ENCODE measurements at regions not wholly inside any gene's neighbourhood (a gene's known extent, or its start where the extent isn't known, plus 50 kb on each side); places are given as distances from the start of the nearest gene placed in this dataset.

DNA sequence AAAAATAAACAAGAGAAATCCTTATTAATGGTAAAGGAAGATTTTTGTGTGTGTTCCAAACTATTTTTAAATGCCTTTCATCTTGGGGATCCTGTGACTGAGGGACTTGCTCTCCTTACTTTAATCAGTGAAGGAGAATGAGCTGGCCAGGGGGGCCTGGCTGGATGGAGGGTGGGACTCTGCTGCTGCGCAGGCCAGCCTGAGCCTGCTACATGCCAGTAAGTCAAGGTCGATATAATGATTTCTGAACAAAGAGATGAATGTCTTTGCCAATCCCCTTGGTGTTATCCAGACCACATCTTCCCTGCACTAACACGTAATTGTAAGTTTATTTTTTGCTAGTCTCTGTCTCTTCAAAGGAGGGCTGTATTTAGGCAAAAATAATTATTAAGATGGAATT lies 1679.2 kb upstream of the TENM3 start:
- no peak for DNase-seq

DNA sequence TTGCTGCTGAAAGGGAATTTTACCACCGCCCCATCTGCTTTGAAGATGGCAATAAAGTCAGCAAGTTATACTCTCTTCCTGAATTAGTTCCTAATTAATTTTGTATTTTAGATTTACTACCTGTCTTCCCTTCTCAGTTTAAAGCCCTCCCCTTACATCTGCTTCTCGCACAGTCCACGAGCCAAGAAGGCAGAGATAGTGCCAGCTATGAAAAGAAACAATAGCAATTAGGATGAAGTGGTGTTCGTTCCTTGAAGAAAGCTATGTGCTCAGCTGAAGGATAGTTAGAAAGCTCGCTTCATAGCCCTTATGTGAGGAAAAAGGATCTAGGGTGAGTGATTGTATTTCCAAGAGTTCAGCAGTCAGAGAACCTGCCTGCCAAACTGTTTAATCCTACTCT lies 1678.8 kb upstream of the TENM3 start:
- no peak for DNase-seq

DNA sequence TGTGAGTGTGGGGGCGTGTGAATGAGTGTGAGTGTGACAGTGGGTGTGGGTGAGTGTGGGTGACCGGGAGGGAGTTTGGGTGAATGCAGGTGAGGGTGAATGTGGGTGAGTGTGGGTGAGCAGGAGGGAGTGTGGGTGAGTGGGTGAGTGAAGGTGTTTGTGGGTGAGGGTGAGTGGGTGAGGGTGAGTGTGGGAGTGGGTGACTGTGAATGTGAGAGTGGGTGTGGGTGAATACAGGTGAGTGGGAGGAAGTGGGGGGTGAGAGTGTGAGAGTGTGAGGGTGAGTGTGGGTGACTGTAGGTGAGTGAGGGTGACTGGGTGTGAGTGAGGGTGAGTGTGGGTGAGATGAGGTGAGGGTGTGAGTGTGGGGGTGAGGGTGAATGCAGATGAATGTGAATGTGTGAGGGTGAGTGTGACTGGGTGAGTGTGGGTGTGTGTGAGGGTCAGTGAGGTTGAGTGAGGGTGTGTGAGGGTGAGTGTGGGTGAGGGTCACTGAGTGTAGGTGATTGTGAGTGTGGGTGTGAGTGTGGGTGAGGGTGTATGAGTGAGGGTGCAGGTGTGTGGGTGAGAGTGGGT lies 1677.3 kb upstream of the TENM3 start:
- DNase-seq, result no peak

DNA sequence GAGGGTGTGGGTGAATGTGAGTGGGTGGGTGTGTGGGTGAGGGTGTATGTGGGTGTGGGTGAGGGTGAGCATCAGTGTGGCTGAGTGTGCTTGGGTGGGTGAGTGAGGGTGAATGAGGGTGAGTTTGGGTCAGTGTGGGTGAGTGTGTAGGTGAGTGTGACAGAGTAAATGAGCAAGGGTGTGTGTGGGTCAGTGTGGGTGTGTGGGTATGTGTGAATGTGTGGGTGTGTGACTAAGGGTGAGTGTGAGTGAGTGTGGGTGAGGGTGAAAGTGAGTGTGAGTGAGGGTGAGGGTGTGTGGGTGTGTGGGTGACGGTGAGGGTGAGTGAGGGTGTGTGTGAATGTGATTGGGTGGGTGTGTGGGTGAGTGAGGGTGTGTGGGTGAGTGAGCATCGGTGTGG lies 1676.7 kb upstream of the TENM3 start:
- DNase-seq, result no peak

DNA sequence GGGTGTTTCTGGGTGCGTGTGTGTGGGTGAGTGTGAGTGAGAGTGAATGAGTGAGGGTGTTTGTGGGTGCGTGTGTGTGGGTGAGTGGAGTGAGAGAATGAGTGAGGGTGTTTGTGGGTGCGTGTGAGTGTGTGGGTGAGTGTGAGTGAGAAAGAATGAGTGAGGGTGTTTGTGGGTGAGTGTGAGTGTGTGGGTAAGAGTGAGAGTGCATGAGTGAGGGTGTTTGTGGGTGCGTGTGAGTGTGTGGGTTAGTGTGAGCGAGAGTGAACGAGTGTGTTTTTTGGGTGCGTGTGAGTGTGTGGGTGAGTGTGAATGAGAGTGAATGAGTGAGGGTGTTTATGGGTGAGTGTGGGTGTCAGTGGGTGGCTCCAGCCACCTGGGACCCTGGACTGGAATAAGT lies 1676.1 kb upstream of the TENM3 start:
- DNase-seq, result no peak

DNA sequence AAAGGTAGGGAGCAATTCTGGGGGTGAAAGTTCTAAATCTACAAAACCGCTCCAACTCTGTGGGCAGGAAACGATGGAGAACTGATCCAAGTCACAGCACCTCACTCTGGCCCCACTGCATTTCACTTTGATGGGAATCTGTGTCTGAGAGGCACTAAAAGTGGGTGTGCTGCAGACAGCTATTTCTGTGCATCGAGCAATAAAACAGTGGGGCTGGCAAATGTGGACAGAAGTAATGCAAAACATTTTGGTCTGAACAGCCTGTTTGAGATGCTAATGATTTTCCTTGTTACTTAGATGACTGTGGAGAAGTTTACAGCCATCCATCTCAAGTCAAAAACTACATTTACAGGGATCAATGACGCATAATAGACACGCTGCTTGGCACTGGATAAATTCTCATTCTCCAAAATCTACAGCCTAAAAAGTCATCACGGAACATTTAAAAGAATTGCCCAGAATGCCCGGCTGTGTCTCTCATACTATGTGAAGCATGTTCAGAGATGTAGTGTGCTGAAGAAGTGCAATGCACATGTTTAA lies 1671.6 kb upstream of the TENM3 start:
- no peak for DNase-seq

DNA sequence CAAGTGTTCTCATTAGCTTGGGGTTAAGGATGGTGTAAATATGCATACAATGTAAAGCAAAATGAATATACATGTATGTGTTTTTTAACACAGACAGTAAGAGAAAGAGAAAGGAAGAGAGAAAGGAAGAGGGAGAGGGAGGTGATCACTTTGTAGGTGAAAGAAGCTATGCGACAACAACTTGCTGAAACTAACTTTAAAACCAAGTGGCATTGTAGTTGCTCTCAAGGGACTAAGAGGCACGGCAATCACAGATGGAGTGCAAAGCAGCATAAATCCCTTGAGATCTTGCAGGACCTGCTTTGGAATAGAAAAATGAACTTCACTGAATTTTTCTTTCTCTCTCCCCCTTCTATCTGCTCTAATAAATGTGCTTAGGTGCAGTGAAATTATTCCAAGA lies 1665.0 kb upstream of the TENM3 start:
- no peak for DNase-seq

DNA sequence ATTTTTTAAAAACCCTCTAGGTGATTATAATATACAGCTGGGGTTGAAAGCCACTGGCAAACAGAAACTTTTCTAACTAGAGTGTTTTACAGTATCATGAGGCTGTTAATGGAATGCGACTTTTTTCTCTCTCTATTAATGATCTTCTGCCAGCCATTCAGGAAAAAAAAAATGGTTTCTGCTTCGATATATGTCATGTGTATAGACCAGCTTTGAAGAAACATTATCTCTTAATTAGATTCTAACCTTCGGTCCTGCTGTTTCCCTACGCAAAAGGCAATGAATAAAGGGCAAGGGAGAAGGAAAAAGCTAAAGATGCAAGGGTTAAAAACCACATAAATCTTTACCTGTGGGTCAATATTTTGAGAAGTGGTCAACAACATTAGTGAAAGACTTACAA lies 1662.1 kb upstream of the TENM3 start:
- no peak for DNase-seq

DNA sequence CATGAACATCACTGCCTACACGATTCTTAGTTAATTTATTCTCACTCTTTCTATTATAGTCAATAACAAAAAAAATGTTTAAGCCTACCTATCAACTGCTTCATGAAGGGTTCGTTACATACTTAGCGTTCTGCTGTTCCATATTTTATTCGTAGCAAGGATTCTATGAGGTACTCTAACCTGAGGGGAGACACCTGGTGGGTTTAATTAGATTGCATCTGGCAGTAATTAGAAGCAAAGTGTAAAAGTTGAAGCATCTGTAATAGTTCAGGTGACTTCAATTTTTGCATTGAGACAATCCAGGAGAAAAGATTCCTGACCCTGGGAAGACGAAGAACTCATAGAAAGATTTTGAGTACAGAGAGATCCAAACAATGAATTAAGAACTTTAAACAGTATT lies 1655.8 kb upstream of the TENM3 start:
- DNase-seq, result no peak

DNA sequence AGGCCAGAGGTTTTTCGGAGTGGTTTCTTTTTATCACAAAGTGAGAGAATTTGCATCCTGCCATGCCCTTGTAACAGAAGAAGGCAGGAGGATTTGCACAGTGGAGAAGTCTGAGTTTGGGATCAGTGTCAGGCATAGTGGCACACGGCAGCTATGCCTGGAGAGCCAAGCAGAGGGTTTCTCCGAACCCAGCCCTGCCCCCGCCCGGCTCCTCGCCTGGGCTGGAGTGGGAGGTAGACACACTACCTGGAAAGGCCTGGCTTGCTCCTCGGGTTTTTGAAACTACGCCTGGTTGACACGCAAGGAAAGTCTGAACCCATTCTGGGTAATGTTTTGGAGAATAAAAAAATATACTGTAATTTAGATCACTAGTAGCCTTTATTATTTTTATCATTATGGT lies 1653.6 kb upstream of the TENM3 start:
- DNase-seq, result no peak

DNA sequence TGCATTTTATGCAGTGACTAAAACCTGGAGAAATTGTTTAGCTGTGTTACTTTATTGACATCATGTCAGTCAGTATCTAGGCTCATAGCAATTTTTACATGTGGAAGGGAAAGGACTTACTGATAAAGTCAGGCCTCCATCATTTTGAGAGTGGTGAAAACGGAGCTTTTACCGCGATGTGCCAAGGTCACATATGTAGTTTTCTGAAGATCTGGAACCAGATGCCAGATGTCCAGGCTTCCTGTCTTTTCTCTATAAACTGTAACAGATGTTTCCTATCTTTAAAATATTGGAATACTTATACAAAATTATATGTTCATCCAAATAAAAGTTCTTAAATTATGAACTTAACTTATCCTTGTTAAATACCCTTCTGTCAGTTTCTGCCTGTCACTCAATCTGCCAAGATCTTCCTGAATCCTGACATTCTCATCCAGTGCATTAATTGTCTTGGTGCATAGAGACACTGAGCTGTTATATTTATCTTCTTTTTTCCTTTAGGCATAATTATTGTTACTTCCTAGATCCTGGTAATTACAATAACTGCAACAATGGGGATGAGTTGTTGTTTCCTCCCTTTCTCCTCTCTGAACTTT lies 1646.2 kb upstream of the TENM3 start:
- no peak for DNase-seq

DNA sequence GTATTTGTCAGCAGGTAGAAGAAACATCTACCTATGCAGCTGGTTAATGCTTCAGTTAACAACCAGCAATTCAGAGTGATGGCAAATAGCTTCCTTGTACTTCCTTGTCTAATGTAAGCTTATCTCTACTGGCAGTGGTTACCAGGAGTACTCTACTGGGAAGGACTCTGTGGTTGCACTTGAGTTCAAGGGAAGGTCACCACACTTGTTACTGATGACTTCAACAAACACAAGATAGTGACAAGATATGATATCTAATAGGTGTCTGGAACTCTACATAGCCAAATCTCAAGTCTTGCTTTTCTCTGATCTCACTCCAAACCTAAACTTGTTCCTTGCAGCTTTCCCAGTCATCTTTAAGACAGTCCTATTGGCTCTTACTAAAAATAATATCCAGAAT lies 1644.9 kb upstream of the TENM3 start:
- no peak for DNase-seq

DNA sequence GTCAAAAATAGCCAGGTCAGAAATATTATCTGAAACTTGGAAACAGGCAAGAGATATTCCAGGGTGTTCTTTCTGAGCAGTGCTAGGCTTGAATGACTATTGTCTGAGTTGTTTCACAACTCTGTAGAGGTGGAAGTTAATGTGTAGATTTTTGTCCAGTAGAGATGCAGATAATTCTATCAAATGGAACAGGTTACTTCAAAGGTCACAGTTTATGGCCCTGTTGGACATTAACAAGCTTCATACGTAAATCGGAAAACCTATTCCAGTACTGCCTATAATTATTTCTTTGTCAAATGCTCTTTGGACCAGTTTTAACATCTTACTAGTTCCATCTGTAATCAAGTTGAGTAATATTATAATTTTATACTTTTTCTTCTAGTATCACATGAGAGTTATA lies 1639.4 kb upstream of the TENM3 start:
- DNase-seq, result no peak

DNA sequence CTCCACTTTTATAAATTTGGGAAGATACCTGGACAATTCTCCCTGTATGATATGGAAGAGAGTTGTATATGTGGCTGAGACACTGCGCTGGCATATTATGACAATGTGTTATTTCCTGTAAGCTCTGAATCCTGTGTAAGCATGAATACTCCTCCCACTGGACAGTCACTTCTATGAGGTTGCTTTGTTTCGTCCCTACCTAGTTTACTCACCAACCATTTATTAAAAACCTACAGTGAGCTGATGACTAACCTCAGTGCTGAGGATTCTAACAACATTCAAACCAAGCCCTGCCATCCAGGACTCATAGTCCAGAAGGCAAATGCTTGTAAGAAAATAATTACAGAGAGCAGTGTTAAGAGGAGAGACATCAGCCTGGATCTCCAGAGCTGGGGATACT lies 1632.9 kb upstream of the TENM3 start:
- no peak for DNase-seq

DNA sequence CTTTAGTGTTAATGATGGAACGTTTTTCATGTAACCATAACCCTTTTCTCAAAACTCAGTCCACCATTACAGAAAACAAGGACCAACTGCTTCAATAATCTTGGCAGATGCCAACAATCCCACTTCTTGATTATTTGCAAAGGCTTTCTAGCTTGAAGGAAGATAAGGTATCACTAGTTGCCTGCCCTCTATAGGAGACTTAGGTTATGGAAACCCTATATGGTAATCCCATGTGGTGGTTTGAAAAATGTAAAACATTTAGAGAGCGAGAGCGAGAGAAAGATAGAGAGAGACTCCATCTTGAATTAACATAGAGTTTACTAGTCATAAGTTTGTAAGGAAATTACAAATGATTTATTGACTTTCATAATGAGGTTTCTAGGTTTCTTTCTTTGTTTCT lies 1627.5 kb upstream of the TENM3 start:
- DNase-seq, result no peak

DNA sequence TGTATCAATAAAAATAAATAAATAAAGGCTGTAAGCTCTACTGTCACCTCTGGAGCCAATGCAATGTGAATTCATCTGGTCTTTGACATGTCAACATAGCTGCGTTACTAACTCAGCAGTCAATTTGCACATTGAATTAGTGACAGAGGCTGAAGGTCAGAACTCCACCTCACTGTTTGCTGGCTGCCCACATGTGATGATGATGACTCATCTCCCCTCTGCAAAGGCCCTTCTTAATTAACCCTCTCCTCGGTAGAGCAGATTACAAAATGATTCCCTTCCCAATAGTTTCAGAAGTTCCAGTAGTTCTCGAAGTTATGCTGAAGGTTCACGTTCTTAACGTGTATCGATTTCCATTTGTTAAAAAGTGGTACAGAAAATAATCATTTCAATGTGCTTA lies 1626.0 kb upstream of the TENM3 start:
- DNase-seq, result no peak

DNA sequence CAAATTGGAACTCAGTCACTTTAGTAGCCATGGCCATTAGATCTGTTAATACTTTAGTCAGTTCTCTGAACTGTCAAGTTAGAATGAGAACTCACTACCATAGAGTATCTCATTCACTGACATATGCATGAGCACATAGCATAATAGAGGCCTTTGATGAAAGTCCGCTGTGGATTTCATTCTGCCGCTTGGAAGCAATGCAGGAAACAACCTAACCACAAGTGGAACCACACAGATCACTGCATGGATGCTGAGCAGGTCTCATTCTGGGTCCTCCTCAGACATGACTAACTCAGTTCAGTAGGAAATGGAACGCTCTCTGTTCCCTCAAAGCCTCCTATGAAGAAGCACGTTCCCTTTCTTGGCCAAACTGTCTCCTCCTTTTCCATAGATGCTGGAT lies 1624.8 kb upstream of the TENM3 start:
- DNase-seq, result no peak

DNA sequence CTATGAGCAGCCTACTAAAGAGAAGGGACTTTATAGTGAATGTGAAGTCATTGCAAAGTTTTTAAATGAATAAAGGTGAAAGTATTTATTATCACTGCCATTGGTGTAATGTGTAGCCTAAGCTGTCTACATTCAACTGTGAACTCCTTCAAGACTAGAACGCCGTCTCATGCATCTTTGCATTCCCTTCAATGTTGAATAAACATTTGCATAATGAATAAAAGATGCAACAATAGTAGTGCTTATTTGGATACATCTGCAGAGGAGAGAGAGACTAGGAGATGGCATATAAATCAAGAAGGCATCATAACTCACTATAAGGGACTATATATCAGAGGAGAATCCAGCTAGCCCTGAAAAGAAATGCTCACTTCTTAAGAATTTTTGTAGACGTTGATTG lies 1623.8 kb upstream of the TENM3 start:
- no peak for DNase-seq

DNA sequence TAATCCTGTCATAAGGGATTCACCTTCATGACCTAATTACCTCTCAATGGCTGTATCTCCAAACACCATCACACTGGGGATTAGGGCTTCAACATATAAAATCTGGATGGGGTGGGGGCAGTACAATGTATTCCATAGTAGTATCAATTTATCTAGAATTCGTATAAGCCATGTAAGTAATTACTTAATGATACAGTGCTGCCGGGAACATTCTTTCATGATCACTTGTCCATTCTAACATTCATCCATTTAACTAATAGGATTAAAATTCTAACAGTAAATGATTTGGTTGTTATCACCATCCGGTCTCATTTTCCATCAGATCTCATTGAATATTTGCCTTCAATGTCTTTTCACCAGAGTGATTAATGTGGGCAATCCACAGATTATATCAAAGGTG lies 1620.9 kb upstream of the TENM3 start:
- no peak for DNase-seq

DNA sequence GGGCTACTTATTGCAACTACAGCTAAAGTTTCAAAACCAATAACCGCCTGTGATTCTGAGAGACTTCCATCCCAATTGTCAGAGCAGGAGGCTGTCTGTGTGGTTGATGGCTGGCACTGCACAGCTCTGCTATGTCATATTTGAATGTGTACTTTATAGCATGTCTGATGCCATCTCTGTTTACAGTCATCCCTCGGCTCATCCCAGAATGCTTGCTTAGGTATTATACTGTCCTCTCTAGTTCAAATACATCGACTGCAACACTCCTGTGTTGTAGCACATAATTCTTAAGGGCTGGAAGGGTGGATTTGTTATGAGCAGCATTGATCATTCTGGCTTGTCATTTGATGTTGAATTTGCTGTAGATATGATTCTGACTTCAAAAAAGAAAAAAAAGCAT lies 1617.5 kb upstream of the TENM3 start:
- no peak for DNase-seq

DNA sequence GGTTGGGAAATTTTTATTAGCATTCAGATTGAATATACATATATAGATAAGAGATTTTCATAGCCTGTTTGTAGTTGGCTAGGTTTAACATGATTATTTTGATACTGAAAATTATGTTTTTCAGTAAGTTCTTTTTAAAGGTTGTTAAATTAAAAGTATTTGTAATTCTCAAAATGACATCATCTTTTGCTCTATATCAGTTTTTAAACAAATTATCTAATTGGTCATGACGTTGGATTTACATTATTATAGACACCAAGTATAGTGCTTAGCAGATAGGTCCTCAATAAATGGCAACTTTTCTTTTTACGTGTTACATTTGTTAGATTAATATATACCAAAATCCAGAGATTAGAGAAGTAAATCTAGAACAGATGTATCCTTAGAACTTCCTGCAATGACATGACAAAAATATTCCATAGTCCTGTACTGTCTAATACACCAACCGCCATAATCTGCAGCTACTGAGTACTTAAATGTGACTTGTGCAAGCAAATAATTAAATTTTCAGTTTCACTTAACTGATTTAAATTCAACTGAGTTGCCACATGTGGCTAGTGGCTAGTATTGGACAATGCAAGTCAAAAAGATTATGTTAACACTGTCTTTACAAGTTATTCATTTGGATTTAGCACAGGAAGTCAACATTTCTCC lies 1613.1 kb upstream of the TENM3 start:
- no peak for DNase-seq

DNA sequence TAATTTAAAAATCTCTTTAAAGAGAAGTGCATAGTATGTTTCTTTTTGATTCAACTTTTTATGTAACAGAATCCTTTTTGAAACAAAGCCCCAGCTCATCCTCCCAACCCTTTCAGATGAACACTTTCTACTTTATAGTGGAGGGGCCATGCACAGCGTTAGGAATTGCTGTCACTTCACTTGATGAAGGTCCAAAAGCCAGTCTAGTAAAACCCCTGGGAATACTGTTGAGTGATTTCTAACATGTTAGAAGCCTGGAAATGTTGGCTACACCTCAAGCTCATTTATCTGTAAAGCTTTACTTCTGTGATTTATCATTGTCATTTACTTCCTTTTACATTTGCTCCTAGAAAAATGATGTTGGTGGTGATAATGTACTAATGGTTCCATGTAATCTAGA lies 1608.9 kb upstream of the TENM3 start:
- DNase-seq, result no peak

DNA sequence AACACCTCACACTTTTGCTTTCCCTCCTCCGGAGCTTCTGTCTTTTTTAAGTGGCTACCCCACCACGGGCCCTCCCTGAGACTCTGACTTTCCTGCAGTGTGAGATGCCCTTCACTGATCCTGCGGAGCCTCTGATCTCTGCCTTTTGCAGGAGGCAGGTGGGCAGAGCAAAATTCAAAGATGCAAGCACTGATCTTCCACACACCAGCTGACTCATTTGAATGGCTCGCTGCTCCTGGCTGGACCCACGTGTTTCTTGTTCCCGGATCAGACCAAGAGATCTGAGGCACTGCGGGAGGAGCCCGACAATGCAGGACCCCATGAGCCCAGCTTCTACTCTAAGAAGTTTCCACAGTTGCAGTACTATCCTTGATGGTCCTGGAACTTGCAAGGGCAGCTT lies 1607.9 kb upstream of the TENM3 start:
- no peak for DNase-seq

DNA sequence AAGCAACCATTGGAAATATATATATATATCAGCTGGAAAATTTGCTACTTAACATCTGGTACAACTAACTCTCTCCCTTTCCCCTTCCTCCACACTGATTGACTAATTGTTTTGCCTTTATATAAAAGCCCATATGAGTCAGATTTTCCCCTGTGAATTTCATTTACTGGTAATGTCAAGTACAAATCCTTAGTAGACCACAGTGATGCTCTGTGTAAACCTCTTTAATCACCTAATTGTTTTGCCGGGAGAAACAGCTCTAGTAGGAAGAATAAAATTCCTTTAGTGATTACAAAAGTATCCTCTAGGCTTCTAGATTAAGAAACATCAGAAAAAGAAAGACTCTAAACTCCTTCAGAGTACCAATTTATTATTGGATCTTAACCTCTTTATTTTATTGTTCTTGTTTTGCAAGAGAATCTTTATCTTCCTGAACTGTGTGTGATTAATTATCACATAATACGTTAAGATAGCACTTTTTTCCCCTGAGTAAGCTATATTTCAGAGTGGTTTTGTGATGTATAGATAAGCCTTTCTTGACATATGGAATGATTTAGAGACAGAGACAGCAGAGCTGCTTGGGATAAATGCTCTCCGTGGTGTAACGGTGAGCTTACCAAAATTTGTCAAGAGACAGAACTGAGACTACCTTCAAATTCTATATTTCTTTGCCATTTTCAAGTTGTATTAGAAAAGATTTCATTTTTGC lies 1606.4 kb upstream of the TENM3 start:
- no peak for DNase-seq
